Thyroid gland (tissue), 4 donors: ENCODE measurements at regions not wholly inside any gene's neighbourhood (a gene's known extent, or its start where the extent isn't known, plus 50 kb on each side); places are given as distances from the start of the nearest gene placed in this dataset.

Experiments
- CTCF ChIP-seq, 6 experiments: fragments of 200-600 bp in 3 of 6; fragments of 450-650 bp in 3 of 6; sonication (generic) in 3 of 6; IDR thresholded peaks; one replicate each; pipeline ENCODE4 v1.5.1; 2016 to 2019; ENCODE audit warnings: antibody characterized with exemption in 6 of 6, mild to moderate bottlenecking in 2 of 6, inconsistent platforms in 1 of 6, moderate library complexity in 1 of 6
- POLR2A ChIP-seq, 2 donors: fragments of 450-650 bp; IDR thresholded peaks; one replicate each; pipeline ENCODE4 v1.6.1; 2017; ENCODE audit warnings: antibody characterized with exemption in 2 of 2, mild to moderate bottlenecking in 2 of 2, moderate library complexity in 1 of 2

GRCh38 chr9:88730780-88731179, 195.8 kb downstream of the NXNL2 start:
- TF ChIP-seq CTCF (IDR thresholded peaks at IDR 0.05) (no peak), POLR2A (IDR thresholded peaks at IDR 0.05) (no peak)
